PC-9 (cell line): ENCODE measurements at regions not wholly inside any gene's neighbourhood (a gene's known extent, or its start where the extent isn't known, plus 50 kb on each side); places are given as distances from the start of the nearest gene placed in this dataset.

Experiments used
- BruUV-seq: library from RNA; stranded (reverse); fragments of 400-500 nt; replicated peaks from 2 replicates; lab custom pipeline; 2021; lab: Mats Ljungman, UMichigan
- CTCF ChIA-PET: fragments of 300-600 bp; sonication (Branson Sonifier 250); formaldehyde crosslinking; loops from one replicate; lab custom pipeline; 2022; ENCODE audit warnings: antibody characterized with exemption; lab: Charles Lee
- POLR2A ChIA-PET: fragments of 300-600 bp; sonication (Branson Sonifier 250); formaldehyde crosslinking; loops from one replicate; lab custom pipeline; 2022; ENCODE audit warnings: antibody characterized with exemption; ENCODE audit not compliant: unreplicated experiment; lab: Charles Lee
- DNase-seq, 2 experiments: peaks; one replicate each; pipeline versions ENCODE4 v3.0.0 to v3.0.0-alpha.2; 2015 to 2022; ENCODE audit warnings: mixed read lengths in 1 of 2
- H2AFZ ChIP-seq: fragments of 200-600 bp; sonication (generic); 2 replicates; pipeline ENCODE4 v1.8.1; 2017; ENCODE audit warnings: antibody characterized with exemption
- H3F3A ChIP-seq: fragments of 200-600 bp; sonication (generic); 2 replicates; pipeline ENCODE4 v1.8.1; 2017; ENCODE audit warnings: antibody characterized with exemption, mild to moderate bottlenecking, low read depth; ENCODE audit not compliant: insufficient read depth
- H3K27ac ChIP-seq: fragments of 200-600 bp; sonication (generic); 2 replicates; pipeline ENCODE4 v1.6.1; 2016; ENCODE audit warnings: mixed run types
- H3K27me3 ChIP-seq: fragments of 200-600 bp; sonication (generic); 2 replicates; pipeline ENCODE4 v1.6.1; 2016; ENCODE audit warnings: low read depth, mixed run types; ENCODE audit not compliant: insufficient read depth
- H3K36me3 ChIP-seq: fragments of 200-600 bp; sonication (generic); 2 replicates; pipeline ENCODE4 v1.6.1; 2016; ENCODE audit warnings: low read depth, mixed run types
- H3K4me1 ChIP-seq: fragments of 200-600 bp; sonication (generic); replicated peaks from 2 replicates; pipeline ENCODE4 v1.6.1; 2016; ENCODE audit warnings: mixed run types; ENCODE audit not compliant: insufficient read depth
- H3K4me2 ChIP-seq: fragments of 200-600 bp; sonication (generic); 2 replicates; pipeline ENCODE4 v1.6.1; 2017; ENCODE audit warnings: mixed run types
- H3K4me3 ChIP-seq: fragments of 200-600 bp; sonication (generic); 2 replicates; pipeline ENCODE4 v1.6.1; 2016; ENCODE audit warnings: mixed run types
- H3K79me2 ChIP-seq: fragments of 200-600 bp; sonication (generic); 2 replicates; pipeline ENCODE4 v1.6.1; 2017; ENCODE audit warnings: low read depth, mixed run types
- H3K9me2 ChIP-seq: fragments of 200-600 bp; sonication (generic); 2 replicates; pipeline ENCODE4 v1.8.1; 2017; ENCODE audit warnings: mild to moderate bottlenecking; ENCODE audit not compliant: insufficient read depth
- H3K9me3 ChIP-seq: fragments of 200-600 bp; sonication (generic); 2 replicates; pipeline ENCODE4 v1.8.1; 2016; ENCODE audit warnings: low read depth; ENCODE audit not compliant: insufficient read depth
- H4K20me1 ChIP-seq: fragments of 200-600 bp; sonication (generic); 2 replicates; pipeline ENCODE4 v1.8.1; 2017; ENCODE audit not compliant: insufficient read depth
- CTCF ChIP-seq: fragments of 200-600 bp; sonication (generic); conservative IDR thresholded peaks from 2 replicates; pipeline ENCODE4 v1.6.1; 2017; ENCODE audit warnings: mixed run types, antibody characterized with exemption, mild to moderate bottlenecking, moderate library complexity
- EZH2 ChIP-seq: fragments of 200-600 bp; sonication (generic); IDR thresholded peaks from 2 replicates; pipeline ENCODE4 v1.8.0; 2017; ENCODE audit warnings: antibody characterized with exemption, low read depth
- intact Hi-C: fragments of 100-400 bp; cut with micrococcal nuclease; formaldehyde crosslinking; loops from one replicate; pipeline ENCODE4 v1.10.0; 2022; ENCODE audit not compliant: unreplicated experiment

DNA sequence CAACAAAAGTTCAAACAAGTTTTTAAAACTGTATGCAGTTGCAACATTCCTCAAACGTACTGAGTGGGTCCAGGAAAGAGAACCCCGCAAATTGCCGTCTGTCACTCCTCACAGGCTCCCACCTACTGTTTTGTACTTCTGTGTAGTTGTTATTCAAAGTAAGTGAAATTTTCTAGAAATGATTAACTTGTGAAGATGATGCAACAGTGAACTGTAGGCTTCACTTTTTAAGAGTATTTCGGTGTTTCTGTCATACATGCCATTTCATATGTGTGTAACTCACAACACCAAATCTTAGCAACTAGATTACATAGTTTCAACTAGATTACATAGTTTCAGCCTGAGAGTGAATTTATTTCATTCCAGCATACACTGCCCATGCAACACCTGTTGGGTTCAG, 226.0 kb upstream of the TANK start:
- Histone ChIP-seq H3K4me1 (peaks cover 9% of the 10 kb centered on the region; the same call in 1 of the 2 replicates), H3K27me3 (no peaks in the 10 kb centered on the region), H3K9me2 (no peaks in the 10 kb centered on the region), H3K27ac (no peak overlapping the region), H3K79me2 (no peaks in the 10 kb centered on the region), H3F3A (no peaks in the 10 kb centered on the region), H4K20me1 (no peaks in the 10 kb centered on the region), H3K4me3 (no peak overlapping the region), H3K4me2 (no peak overlapping the region), H3K9me3 (no peaks in the 10 kb centered on the region), H2AFZ (no peak overlapping the region), H3K36me3 (no peaks in the 10 kb centered on the region)
- no TSS peak for BruUV-seq
- ChIA-PET CTCF (no interaction called here), POLR2A (no interaction called here)
- intact Hi-C loops: no loop called here
- no peak for DNase-seq
- TF ChIP-seq CTCF (no peak), EZH2 (no peak)

DNA sequence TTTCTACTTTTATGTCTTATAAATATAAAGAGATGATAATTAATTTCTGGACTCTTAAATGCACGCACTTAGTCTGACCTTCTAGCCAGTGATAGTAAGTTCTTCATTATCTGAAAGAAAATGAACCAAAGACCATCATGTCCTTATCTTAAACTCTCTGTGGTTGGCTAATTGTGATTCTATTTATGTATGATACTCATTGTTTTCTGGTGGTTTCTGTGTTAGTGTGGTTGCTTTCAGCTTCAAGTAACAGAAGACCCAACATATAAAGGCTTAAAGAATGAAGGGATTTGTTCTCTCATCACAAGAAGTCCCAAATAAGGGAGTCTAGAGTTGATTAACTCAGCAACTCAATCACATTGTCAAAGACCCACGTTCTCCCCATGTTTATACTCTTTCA, 225.2 kb upstream of the TANK start:
- Histone ChIP-seq H3K27ac (no peak overlapping the region), H4K20me1 (no peaks in the 10 kb centered on the region), H3K4me3 (no peak overlapping the region), H3K36me3 (no peaks in the 10 kb centered on the region), H3K4me2 (no peak overlapping the region), H3F3A (no peaks in the 10 kb centered on the region), H3K9me2 (no peaks in the 10 kb centered on the region), H3K79me2 (no peaks in the 10 kb centered on the region), H3K27me3 (no peaks in the 10 kb centered on the region), H2AFZ (no peak overlapping the region), H3K9me3 (no peaks in the 10 kb centered on the region), H3K4me1 (peaks cover 9% of the 10 kb centered on the region; the same call in 1 of the 2 replicates)
- CTCF ChIA-PET: no interaction called here
- BruUV-seq: no TSS peak
- POLR2A ChIA-PET: no interaction called here
- intact Hi-C loops: no loop called here
- DNase-seq: no peak
- no peak for TF ChIP-seq CTCF
- no peak for TF ChIP-seq EZH2

- intact Hi-C loops: no loop called here
- peaks cover 9% of the 10 kb centered on the region; the same call in 1 of the 2 replicates for H3K4me1 ChIP-seq
- H3K79me2 ChIP-seq: no peaks in the 10 kb centered on the region
- no peak overlapping the region for H3K4me3 ChIP-seq
- no peak overlapping the region for H3K4me2 ChIP-seq
- BruUV-seq: no TSS peak
- no peaks in the 10 kb centered on the region for H3K9me2 ChIP-seq
- H3K27me3 ChIP-seq: no peaks in the 10 kb centered on the region
- ChIA-PET CTCF (no interaction called here), POLR2A (no interaction called here)
- no peaks in the 10 kb centered on the region for H3F3A ChIP-seq
- no peaks in the 10 kb centered on the region for H3K9me3 ChIP-seq
- no peaks in the 10 kb centered on the region for H3K36me3 ChIP-seq
- no peak overlapping the region for H2AFZ ChIP-seq
- TF ChIP-seq CTCF (no peak), EZH2 (no peak)
- no peaks in the 10 kb centered on the region for H4K20me1 ChIP-seq
- DNase-seq: no peak
- H3K27ac ChIP-seq: no peak overlapping the region
Observed at GRCh38 chr2:160936044-160936806, 224.0 kb upstream of the TANK start.
